WTC11 (cell line): ENCODE measurements at regions not wholly inside any gene's neighbourhood (a gene's known extent, or its start where the extent isn't known, plus 50 kb on each side); places are given as distances from the start of the nearest gene placed in this dataset.

Source experiments
- ATAC-seq: fragments of 200-7000 bp; cut with Tn5 transposase; 2 replicates; pipeline ENCODE4 v1.10.0; 2021; ENCODE audit warnings: mild to moderate bottlenecking, moderate library complexity
- CTCF ChIA-PET: fragments of 300-600 bp; sonication (Branson Sonifier 250); formaldehyde crosslinking; loops from one replicate; lab custom pipeline; 2021; ENCODE audit warnings: antibody characterized with exemption; lab: Charles Lee
- POLR2A ChIA-PET: fragments of 350-600 bp; sonication (Branson Sonifier 250); formaldehyde crosslinking; loops from one replicate; lab custom pipeline; 2021; ENCODE audit warnings: antibody characterized with exemption; lab: Charles Lee
- DNase-seq: peaks from one replicate; pipeline ENCODE4 v3.0.0; 2021; ENCODE audit warnings: low spot score
- H3K27ac Mint-ChIP-seq: 2 replicates; pipeline ENCODE4 v1.8.0; 2021; ENCODE audit warnings: mixed read lengths
- H3K27me3 Mint-ChIP-seq: 2 replicates; pipeline ENCODE4 v1.8.0; 2021; ENCODE audit warnings: low read depth, mild to moderate bottlenecking, moderate library complexity, mixed read lengths
- H3K36me3 Mint-ChIP-seq: 2 replicates; pipeline ENCODE4 v1.8.0; 2021; ENCODE audit warnings: mixed read lengths
- H3K4me1 Mint-ChIP-seq: 2 replicates; pipeline ENCODE4 v1.8.0; 2022; ENCODE audit warnings: mixed read lengths
- H3K4me3 Mint-ChIP-seq: 2 replicates; pipeline ENCODE4 v1.8.0; 2021; ENCODE audit warnings: mild to moderate bottlenecking, moderate library complexity, mixed read lengths
- H3K9me3 Mint-ChIP-seq: 2 replicates; pipeline ENCODE4 v1.8.0; 2021; ENCODE audit warnings: mixed read lengths
- AR ChIP-seq: fragments of 250-450 bp; sonication (Bioruptor Pico); IDR thresholded peaks from 2 replicates; pipeline ENCODE4 v1.9.0; 2021; ENCODE audit warnings: mild to moderate bottlenecking
- ATF2 ChIP-seq: sonication (generic); formaldehyde crosslinking; IDR thresholded peaks from 2 replicates; pipeline ENCODE4 v1.8.1; 2022; ENCODE audit warnings: low read depth, missing genetic modification reagents, borderline replicate concordance
- CREB1 ChIP-seq: sonication (generic); formaldehyde crosslinking; IDR thresholded peaks from 2 replicates; pipeline ENCODE4 v1.8.0; 2023; ENCODE audit warnings: mild to moderate bottlenecking, missing genetic modification reagents
- E2F5 ChIP-seq: sonication (generic); formaldehyde crosslinking; IDR thresholded peaks from 2 replicates; pipeline ENCODE4 v1.8.1; 2022; ENCODE audit warnings: mild to moderate bottlenecking, moderate library complexity, missing genetic modification reagents
- ELF4 ChIP-seq: sonication (generic); formaldehyde crosslinking; IDR thresholded peaks from 2 replicates; pipeline ENCODE4 v1.8.1; 2022; ENCODE audit warnings: low read depth, mild to moderate bottlenecking, moderate library complexity, missing genetic modification reagents
- ESRRA ChIP-seq: sonication (generic); formaldehyde crosslinking; IDR thresholded peaks from 2 replicates; pipeline ENCODE4 v1.8.1; 2022; ENCODE audit warnings: mild to moderate bottlenecking, missing genetic modification reagents, borderline replicate concordance
- ETV6 ChIP-seq: sonication (generic); formaldehyde crosslinking; IDR thresholded peaks from 2 replicates; pipeline ENCODE4 v1.8.1; 2022; ENCODE audit warnings: mild to moderate bottlenecking, missing genetic modification reagents
- GTF2I ChIP-seq: fragments of 250-450 bp; sonication (Bioruptor Pico); conservative IDR thresholded peaks from 2 replicates; pipeline ENCODE4 v1.4.0; 2021; ENCODE audit warnings: mild to moderate bottlenecking
- JAZF1 ChIP-seq: fragments of 250-450 bp; sonication (Bioruptor Pico); IDR thresholded peaks from 2 replicates; pipeline ENCODE4 v1.9.0; 2021; ENCODE audit warnings: moderate library complexity, mild to moderate bottlenecking, inconsistent platforms
- MAX ChIP-seq: sonication (generic); formaldehyde crosslinking; IDR thresholded peaks from 2 replicates; pipeline ENCODE4 v1.8.0; 2022; ENCODE audit warnings: mild to moderate bottlenecking, missing genetic modification reagents
- MXD4 ChIP-seq: fragments of 250-450 bp; sonication (Bioruptor Pico); IDR thresholded peaks from 2 replicates; pipeline ENCODE4 v1.8.0; 2021; ENCODE audit warnings: mild to moderate bottlenecking, moderate library complexity, borderline replicate concordance
- NFE2L1 ChIP-seq: sonication (generic); formaldehyde crosslinking; IDR thresholded peaks from 2 replicates; pipeline ENCODE4 v1.8.1; 2023; ENCODE audit warnings: missing genetic modification reagents
- NFYB ChIP-seq: sonication (generic); formaldehyde crosslinking; conservative IDR thresholded peaks from 2 replicates; pipeline ENCODE4 v1.8.0; 2022; ENCODE audit warnings: low read depth, missing genetic modification reagents
- SP1 ChIP-seq: sonication (generic); formaldehyde crosslinking; conservative IDR thresholded peaks from 2 replicates; pipeline ENCODE4 v1.8.1; 2022; ENCODE audit warnings: missing genetic modification reagents
- TEAD1 ChIP-seq: sonication (generic); formaldehyde crosslinking; IDR thresholded peaks from 2 replicates; pipeline ENCODE4 v1.8.0; 2022; ENCODE audit warnings: mild to moderate bottlenecking, missing genetic modification reagents
- ZNF138 ChIP-seq: sonication (generic); formaldehyde crosslinking; conservative IDR thresholded peaks from 2 replicates; pipeline ENCODE4 v1.8.1; 2022; ENCODE audit warnings: mild to moderate bottlenecking, moderate library complexity, missing genetic modification reagents
- ZNF416 ChIP-seq: fragments of 250-450 bp; sonication (Bioruptor Pico); IDR thresholded peaks from 2 replicates; pipeline ENCODE4 v1.9.0; 2021; ENCODE audit warnings: mild to moderate bottlenecking, inconsistent platforms
- ZNF423 ChIP-seq: fragments of 250-450 bp; sonication (Bioruptor Pico); IDR thresholded peaks from 2 replicates; pipeline ENCODE4 v2.1.2; 2022; ENCODE audit warnings: mild to moderate bottlenecking, moderate library complexity
- ZNF512 ChIP-seq: sonication (generic); formaldehyde crosslinking; IDR thresholded peaks from 2 replicates; pipeline ENCODE4 v1.8.1; 2022; ENCODE audit warnings: missing genetic modification reagents, borderline replicate concordance

GRCh38 chr21:16842696-16843035, 670.2 kb upstream of the CXADR start (continued):
- no peak for TF ChIP-seq MAX (CRISPR knock-in tag)

- ATAC-seq (no peak), DNase-seq (no peak)
- ChIA-PET CTCF (interaction anchor here (0.8 kb wide), 1 partner anchor 95 kb away, joined by 3 read pairs; no protein-coding TSS in a partner anchor), POLR2A (no interaction called here)
- H3K27ac Mint-ChIP-seq = peak overlapping the region; percentile 1; the same call in 1 of the 2 replicates
- no peaks in the 10 kb centered on the region for H3K36me3 Mint-ChIP-seq
- H3K4me3 Mint-ChIP-seq = no peak overlapping the region
- no peaks in the 10 kb centered on the region for H3K27me3 Mint-ChIP-seq
- H3K4me1 Mint-ChIP-seq = peaks cover 10% of the 10 kb centered on the region
- H3K9me3 Mint-ChIP-seq = no peaks in the 10 kb centered on the region
- TF ChIP-seq E2F5 (CRISPR knock-in tag) = no peak
Measured at GRCh38 chr21:16847211-16847610, 665.6 kb upstream of the CXADR start.

- Mint-ChIP-seq H3K4me3 (no peak overlapping the region), H3K27me3 (no peaks in the 10 kb centered on the region), H3K36me3 (peaks cover 13% of the 10 kb centered on the region), H3K4me1 (0 out of 2 replicates have a peak, but pooled peaks cover 3% of the 10 kb centered on the region), H3K27ac (no peak overlapping the region), H3K9me3 (peaks cover 14% of the 10 kb centered on the region)
- TF ChIP-seq MXD4 (CRISPR knock-in tag) (no peak), NFYB (CRISPR knock-in tag) (no peak), ETV6 (no peak), ATF2 (CRISPR knock-in tag) (no peak), JAZF1 (no peak), ESRRA (CRISPR knock-in tag) (no peak), TEAD1 (CRISPR knock-in tag) (no peak), SP1 (CRISPR knock-in tag) (no peak), ZNF138 (no peak), CREB1 (CRISPR knock-in tag) (no peak), ZNF423 (no peak), ZNF416 (CRISPR knock-in tag) (no peak), ELF4 (CRISPR knock-in tag) (no peak), NFE2L1 (CRISPR knock-in tag) (no peak), AR (CRISPR knock-in tag) (no peak), ZNF512 (CRISPR knock-in tag) (no peak), GTF2I (CRISPR knock-in tag) (no peak), E2F5 (CRISPR knock-in tag) (no peak)
- ATAC-seq (peak; percentile 46; the same call in 1 of the 2 replicates), DNase-seq (no peak)
- POLR2A ChIA-PET = no interaction called here
- CTCF ChIA-PET = interaction anchor here (0.6 to 1.3 kb wide), 4 partner anchors 9 to 21 kb away, joined by 3 to 6 read pairs (median 4); no protein-coding TSS in a partner anchor
Measured at GRCh38 chr21:16851054-16851453, 661.8 kb upstream of the CXADR start.
